Esophagus muscularis mucosa (tissue), 4 donors: ENCODE measurements at regions not wholly inside any gene's neighbourhood (a gene's known extent, or its start where the extent isn't known, plus 50 kb on each side); places are given as distances from the start of the nearest gene placed in this dataset.
A peak's percentile ranks its signal among the peaks of the same experiment; 100 is the strongest.

Experiments
- DNase-seq: peaks from one replicate; pipeline ENCODE4 v3.0.0-alpha.2; 2017; ENCODE audit errors: extremely low spot score
- H3K27ac ChIP-seq, 4 donors: fragments of 200-600 bp; sonication (generic); replicated peaks in 1 of 4; 1 replicate in 3 of 4; 2 replicates in 1 of 4; pipeline ENCODE4 v1.5.1; 2016 to 2019; ENCODE audit warnings: mild to moderate bottlenecking in 1 of 4
- H3K27me3 ChIP-seq, 4 donors: fragments of 200-600 bp; sonication (generic); one replicate each; pipeline versions ENCODE4 v1.5.1 to v1.6.0; 2016 to 2019
- H3K36me3 ChIP-seq, 4 donors: fragments of 200-600 bp; sonication (generic); one replicate each; pipeline ENCODE4 v1.5.1; 2016 to 2019
- H3K4me1 ChIP-seq, 4 donors: fragments of 200-600 bp; sonication (generic); one replicate each; pipeline ENCODE4 v1.5.1; 2016 to 2019
- H3K4me3 ChIP-seq, 4 donors: fragments of 200-600 bp; sonication (generic); 1 replicate in 2 of 4; 2 replicates in 2 of 4; pipeline ENCODE4 v1.5.1; 2016 to 2019; ENCODE audit warnings: mild to moderate bottlenecking in 4 of 4, moderate library complexity in 1 of 4
- H3K9me3 ChIP-seq, 4 donors: fragments of 200-600 bp; sonication (generic); 1 replicate in 3 of 4; 2 replicates in 1 of 4; pipeline ENCODE4 v1.5.1; 2016 to 2019
- CTCF ChIP-seq, 3 experiments: fragments of 200-600 bp in 2 of 3; fragments of 450-650 bp in 1 of 3; sonication (generic) in 2 of 3; IDR thresholded peaks; one replicate each; pipeline ENCODE4 v1.5.1; 2017 to 2019; ENCODE audit warnings: antibody characterized with exemption in 3 of 3, mild to moderate bottlenecking in 2 of 3, moderate library complexity in 1 of 3
- EP300 ChIP-seq: sonication (generic); formaldehyde crosslinking; IDR thresholded peaks from one replicate; pipeline ENCODE4 v1.6.1; 2017; ENCODE audit warnings: antibody characterized with exemption
- POLR2A ChIP-seq: fragments of 450-650 bp; IDR thresholded peaks from one replicate; pipeline ENCODE4 v1.6.1; 2017; ENCODE audit warnings: antibody characterized with exemption, moderate library complexity, mild to moderate bottlenecking, low read depth
- POLR2AphosphoS5 ChIP-seq, 2 donors: sonication (generic); formaldehyde crosslinking; IDR thresholded peaks; one replicate each; pipeline ENCODE4 v1.6.1; 2017; ENCODE audit warnings: antibody characterized with exemption in 2 of 2
- WGBS: methylation state at CpG from one replicate; pipeline ENCODE4 v1.1.5; 2018; 5-methylcytosine and 5-hydroxymethylcytosine counted together
- intact Hi-C: fragments of 100-400 bp; cut with DNase I; formaldehyde crosslinking; loops from one replicate; pipeline ENCODE4 v1.15.1; 2023

GRCh38 chr13:109439813-109440212 lies 346.6 kb downstream of the IRS2 start:
- no peak for DNase-seq
- intact Hi-C loops = no loop called here
- no peak for TF ChIP-seq POLR2A
- WGBS = 91% methylated on average over 6 of the region's 6 CpGs
- Histone ChIP-seq H3K36me3 (no peaks in the 10 kb centered on the region), H3K27ac (no peak overlapping the region), H3K4me3 (no peak overlapping the region), H3K4me1 (no peaks in the 10 kb centered on the region), H3K9me3 (no peaks in the 10 kb centered on the region), H3K27me3 (no peaks in the 10 kb centered on the region)

- Histone ChIP-seq H3K27ac (no peak overlapping the region), H3K4me3 (no peak overlapping the region), H3K4me1 (peaks cover 0 to 7% (median 0%) of the 10 kb centered on the region in 4 donors), H3K9me3 (no peaks in the 10 kb centered on the region), H3K27me3 (no peaks in the 10 kb centered on the region), H3K36me3 (no peaks in the 10 kb centered on the region)
- intact Hi-C loops = no loop called here
- 89% methylated on average over 2 of the region's 2 CpGs for whole genome bisulfite sequencing
- TF ChIP-seq EP300 = no peak
- no peak for TF ChIP-seq POLR2AphosphoS5 (IDR thresholded peaks at IDR 0.05)
- TF ChIP-seq POLR2A = no peak
- TF ChIP-seq CTCF (IDR thresholded peaks at IDR 0.05) = no peak
- no peak for DNase-seq
Measured at GRCh38 chr13:109436841-109437240, 349.5 kb downstream of the IRS2 start.

- Histone ChIP-seq H3K4me3 (no peak overlapping the region), H3K4me1 (peaks cover 0 to 7% (median 0%) of the 10 kb centered on the region in 4 donors), H3K36me3 (no peaks in the 10 kb centered on the region), H3K9me3 (no peaks in the 10 kb centered on the region), H3K27ac (no peak overlapping the region), H3K27me3 (no peaks in the 10 kb centered on the region)
- TF ChIP-seq EP300 (no peak), POLR2AphosphoS5 (IDR thresholded peaks at IDR 0.05) (no peak), CTCF (IDR thresholded peaks at IDR 0.05) (no peak), POLR2A (no peak)
- no peak for DNase-seq
- 91% methylated on average over 7 of the region's 7 CpGs for WGBS
- intact Hi-C loops = no loop called here
Measured at GRCh38 chr13:109436055-109436622, 350.2 kb downstream of the IRS2 start.

GRCh38 chr13:109431217-109431616 lies 355.2 kb downstream of the IRS2 start:
- 45% methylated on average over 2 of the region's 2 CpGs for WGBS
- DNase-seq = no peak

GRCh38 chr13:109428146-109428545 lies 358.2 kb downstream of the IRS2 start:
- peak; percentile 75 for DNase-seq
- WGBS = 86% methylated on average over 3 of the region's 3 CpGs
- no peaks in the 10 kb centered on the region for H3K4me1 ChIP-seq
- no peak overlapping the region for H3K27ac ChIP-seq
- H3K9me3 ChIP-seq = no peaks in the 10 kb centered on the region
- H3K27me3 ChIP-seq = no peaks in the 10 kb centered on the region
- H3K36me3 ChIP-seq = no peaks in the 10 kb centered on the region
- H3K4me3 ChIP-seq = no peak overlapping the region
- intact Hi-C loops = no loop called here
- no peak for TF ChIP-seq CTCF (IDR thresholded peaks at IDR 0.05)
- no peak for TF ChIP-seq EP300
- TF ChIP-seq POLR2AphosphoS5 (IDR thresholded peaks at IDR 0.05) = no peak
- no peak for TF ChIP-seq POLR2A

More at GRCh38 chr13:109431217-109431616, 355.2 kb downstream of the IRS2 start:
- H3K4me1 ChIP-seq = peaks cover 0 to 7% (median 0%) of the 10 kb centered on the region in 4 donors
- H3K9me3 ChIP-seq = no peaks in the 10 kb centered on the region
- TF ChIP-seq EP300 = no peak
- H3K27me3 ChIP-seq = no peaks in the 10 kb centered on the region
- no peaks in the 10 kb centered on the region for H3K36me3 ChIP-seq
- no peak overlapping the region for H3K4me3 ChIP-seq
- H3K27ac ChIP-seq = no peak overlapping the region
- intact Hi-C loops = no loop called here

GRCh38 chr13:109427695-109428094 lies 358.7 kb downstream of the IRS2 start:
- Histone ChIP-seq H3K36me3 (no peaks in the 10 kb centered on the region), H3K4me1 (no peaks in the 10 kb centered on the region), H3K27ac (no peak overlapping the region), H3K27me3 (no peaks in the 10 kb centered on the region), H3K4me3 (no peak overlapping the region), H3K9me3 (no peaks in the 10 kb centered on the region)
- no peak for DNase-seq
- intact Hi-C loops = no loop called here
- TF ChIP-seq POLR2AphosphoS5 (IDR thresholded peaks at IDR 0.05) = no peak
- no peak for TF ChIP-seq POLR2A
- TF ChIP-seq EP300 = no peak
- TF ChIP-seq CTCF (IDR thresholded peaks at IDR 0.05) = no peak
- 85% methylated on average over 3 of the region's 3 CpGs for WGBS
